GM12865 (cell line): ENCODE measurements at regions not wholly inside any gene's neighbourhood (a gene's known extent, or its start where the extent isn't known, plus 50 kb on each side); places are given as distances from the start of the nearest gene placed in this dataset.

Experiments
- DNase-seq: peaks from one replicate; pipeline ENCODE4 v3.0.0; 2010; ENCODE audit warnings: low read depth
- H3K4me3 ChIP-seq: 2 replicates; pipeline ENCODE4 v1.5.1; 2011; ENCODE audit warnings: mild to moderate bottlenecking, low read depth, low read length, control low read depth
- CTCF ChIP-seq: IDR thresholded peaks from 2 replicates; pipeline ENCODE4 v1.5.1; 2011; ENCODE audit warnings: low read length, control low read depth, low read depth, inconsistent platforms; ENCODE audit not compliant: insufficient read depth; ENCODE audit errors: missing control alignments

- no peak for DNase-seq
- H3K4me3 ChIP-seq, result no peak overlapping the region
Measured at GRCh38 chrX:39384996-39385395, 583.7 kb downstream of the MID1IP1 start.

GRCh38 chrX:39388730-39389129, 587.5 kb downstream of the MID1IP1 start:
- TF ChIP-seq CTCF, result no peak
- H3K4me3 ChIP-seq, result no peak overlapping the region
- DNase-seq, result no peak

More at GRCh38 chrX:39384996-39385395, 583.7 kb downstream of the MID1IP1 start:
- no peak for TF ChIP-seq CTCF

- DNase-seq, result no peak
- H3K4me3 ChIP-seq, result no peak overlapping the region
- TF ChIP-seq CTCF, result no peak
Measured at GRCh38 chrX:39396358-39396995, 595.2 kb downstream of the MID1IP1 start.

- no peak overlapping the region for H3K4me3 ChIP-seq
- no peak for DNase-seq
- no peak for TF ChIP-seq CTCF
Measured at GRCh38 chrX:39397561-39398199, 596.4 kb downstream of the MID1IP1 start.

- H3K4me3 ChIP-seq, result no peak overlapping the region
- DNase-seq, result no peak
- no peak for TF ChIP-seq CTCF
Measured at GRCh38 chrX:39398215-39398962, 597.1 kb downstream of the MID1IP1 start.

GRCh38 chrX:39398963-39399261, 597.7 kb downstream of the MID1IP1 start:
- H3K4me3 ChIP-seq, result no peak overlapping the region
- TF ChIP-seq CTCF, result no peak
- DNase-seq, result no peak
